GM18519 (cell line): ENCODE measurements at regions not wholly inside any gene's neighbourhood (a gene's known extent, or its start where the extent isn't known, plus 50 kb on each side); places are given as distances from the start of the nearest gene placed in this dataset.

Experiments used
- ATAC-seq: cut with Tn5 transposase; IDR thresholded peaks from one replicate; pipeline ENCODE4 v1.9.1; 2021; ENCODE audit warnings: mild to moderate bottlenecking, moderate library complexity; ENCODE audit not compliant: unreplicated experiment, low FRiP score

DNA sequence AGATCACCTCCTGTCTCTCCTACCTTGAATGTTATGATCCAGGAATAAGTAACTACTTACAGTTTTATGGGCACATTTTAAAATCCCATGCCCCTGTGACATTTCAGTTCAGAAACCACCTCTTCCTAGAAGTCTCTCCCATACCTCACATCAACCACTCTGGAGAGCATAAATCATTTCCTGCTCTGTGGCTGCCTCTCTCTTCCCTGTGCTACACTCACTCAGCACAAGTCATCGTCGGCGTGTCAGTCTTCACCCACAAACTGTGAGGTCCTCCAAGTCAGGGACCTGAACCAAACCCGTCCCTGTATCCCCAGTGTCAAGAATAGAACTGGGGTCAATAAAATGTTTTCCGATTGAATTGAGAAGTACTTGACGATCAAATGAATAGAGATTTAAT lies 863.3 kb downstream of the BCL11B start:
- no peak for ATAC-seq

DNA sequence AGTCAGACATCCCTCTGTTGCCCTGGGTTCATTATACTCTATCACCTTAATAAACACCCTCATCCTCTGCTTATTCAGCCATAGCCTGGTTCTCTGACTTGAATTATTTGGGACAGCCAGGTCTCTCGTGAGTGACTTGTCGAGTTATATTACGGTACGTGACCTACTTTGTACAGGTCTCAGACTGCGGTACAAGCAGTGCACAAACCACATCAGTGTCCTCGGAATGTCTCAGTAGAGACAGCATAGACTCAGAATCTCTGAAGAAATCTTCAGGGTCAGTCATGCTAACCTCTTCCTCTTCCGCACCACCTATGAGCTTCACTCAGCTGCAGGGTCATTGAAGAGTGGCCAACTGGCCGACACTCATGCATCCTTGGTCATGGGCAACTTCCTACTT lies 860.8 kb downstream of the BCL11B start:
- no peak for ATAC-seq

DNA sequence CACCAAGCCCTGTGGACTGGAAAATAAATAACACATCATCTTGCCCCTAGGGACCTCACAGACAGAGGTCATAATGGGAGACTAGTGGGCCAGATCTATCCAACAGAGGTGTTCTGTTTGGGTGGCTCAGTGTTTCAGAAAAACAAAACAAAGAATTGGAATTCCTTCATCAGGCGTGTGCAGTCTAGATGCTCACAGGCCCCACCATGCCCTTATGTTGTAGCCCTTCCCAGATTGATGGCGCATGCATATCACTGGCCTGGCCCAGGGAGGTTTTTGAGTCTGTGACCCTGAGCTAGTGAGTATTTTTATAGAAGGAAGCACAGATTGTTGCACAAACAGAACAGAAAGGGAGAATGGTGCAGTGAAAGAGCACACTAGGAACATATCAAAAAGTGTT lies 859.6 kb downstream of the BCL11B start:
- no peak for ATAC-seq

DNA sequence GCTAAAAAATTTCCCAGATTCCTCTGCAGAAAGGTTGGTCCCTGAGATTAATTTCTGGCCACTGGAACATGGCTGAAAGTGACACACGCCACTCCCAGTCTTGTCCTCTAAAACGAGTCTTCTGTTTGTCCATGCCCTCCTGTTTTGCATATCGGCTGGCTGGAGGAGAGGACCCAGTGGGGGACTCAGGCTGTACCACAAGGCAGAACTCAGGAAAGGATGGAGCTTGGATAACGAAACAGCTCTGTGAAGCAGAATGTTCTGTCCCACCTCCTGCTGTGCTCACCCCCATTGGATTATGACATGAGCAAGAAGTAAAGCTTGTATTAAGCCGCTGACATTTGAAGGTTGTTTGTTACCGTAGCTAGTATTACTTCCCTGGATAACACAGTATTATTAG lies 856.2 kb downstream of the BCL11B start:
- ATAC-seq: no peak

DNA sequence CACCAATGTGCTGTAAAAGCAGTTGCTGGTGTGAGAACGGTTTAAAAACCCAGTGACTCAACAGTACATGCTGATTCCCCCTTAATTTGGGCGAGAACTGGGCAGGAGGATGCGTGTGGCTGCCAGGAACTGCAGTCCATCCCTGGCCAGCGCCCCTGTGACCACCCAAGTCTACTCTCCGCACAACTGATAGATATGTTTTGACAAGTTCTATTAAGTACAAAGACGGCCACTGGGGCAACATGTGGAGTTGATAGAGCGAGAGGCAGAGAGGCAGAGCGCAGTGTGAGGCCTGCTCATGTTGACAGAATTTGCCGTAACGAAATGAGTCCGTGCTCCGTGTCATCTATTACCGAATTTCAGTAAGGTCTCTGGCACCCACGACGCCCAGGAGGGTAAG lies 855.0 kb downstream of the BCL11B start:
- ATAC-seq: no peak

DNA sequence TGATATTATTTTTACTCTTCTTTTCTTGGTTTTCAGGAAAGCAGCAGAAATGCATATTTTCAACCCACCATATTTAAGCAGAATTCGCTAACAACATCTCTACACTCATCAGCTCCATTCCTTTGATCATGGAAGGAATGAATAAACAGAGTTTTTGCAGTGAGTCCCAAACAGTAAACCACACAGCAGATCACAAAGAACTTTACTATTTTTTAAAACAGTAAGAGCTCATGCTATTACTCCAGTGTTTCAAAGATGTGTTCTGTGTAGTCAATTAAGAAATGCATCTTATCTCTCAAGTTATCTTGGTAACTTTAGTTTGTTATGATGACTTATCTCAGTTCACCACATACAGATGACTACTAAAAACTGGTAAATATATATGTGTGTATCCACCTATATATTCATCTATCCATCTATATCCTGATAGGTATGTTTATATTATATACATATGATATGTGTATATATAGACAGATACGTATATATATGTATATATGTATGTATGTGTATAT lies 843.5 kb downstream of the BCL11B start:
- no peak for ATAC-seq

DNA sequence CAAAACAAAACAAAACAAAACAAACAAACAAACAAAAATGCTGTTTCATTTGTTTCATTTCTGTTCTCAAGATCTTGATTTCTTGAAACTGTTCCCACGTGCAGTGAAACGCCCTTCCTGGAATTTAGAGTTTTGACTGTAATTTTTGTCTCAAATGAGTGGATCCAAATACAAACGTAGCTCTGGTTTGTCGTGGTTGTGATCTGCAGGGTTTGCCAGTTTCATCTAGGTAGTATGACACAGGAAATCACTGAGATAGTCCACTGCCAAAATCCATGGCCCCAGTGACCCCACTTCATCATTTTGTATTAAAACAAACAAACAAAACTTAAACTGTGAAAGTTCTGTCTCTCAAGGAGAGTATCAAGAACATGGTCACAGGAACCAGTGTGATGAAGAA lies 838.6 kb downstream of the BCL11B start:
- no peak for ATAC-seq

DNA sequence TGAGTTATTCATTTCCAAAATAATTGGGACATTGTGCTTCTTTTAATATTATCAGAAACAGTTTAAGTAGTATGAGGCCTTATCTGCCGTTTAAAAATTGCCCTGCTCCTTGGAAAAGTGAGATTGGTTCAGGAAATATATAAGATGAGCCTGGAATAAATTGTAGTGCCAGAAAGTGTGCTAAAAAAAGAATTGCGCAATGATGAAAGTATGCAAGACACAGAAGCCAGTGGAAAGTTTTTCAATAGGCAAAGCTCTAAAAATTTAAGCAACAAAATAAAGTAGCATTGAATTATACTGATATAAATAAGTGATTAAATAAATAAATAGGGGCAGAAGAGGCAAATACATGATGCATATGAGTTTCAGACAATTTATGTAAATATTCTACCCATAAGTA lies 834.9 kb downstream of the BCL11B start:
- no peak for ATAC-seq

DNA sequence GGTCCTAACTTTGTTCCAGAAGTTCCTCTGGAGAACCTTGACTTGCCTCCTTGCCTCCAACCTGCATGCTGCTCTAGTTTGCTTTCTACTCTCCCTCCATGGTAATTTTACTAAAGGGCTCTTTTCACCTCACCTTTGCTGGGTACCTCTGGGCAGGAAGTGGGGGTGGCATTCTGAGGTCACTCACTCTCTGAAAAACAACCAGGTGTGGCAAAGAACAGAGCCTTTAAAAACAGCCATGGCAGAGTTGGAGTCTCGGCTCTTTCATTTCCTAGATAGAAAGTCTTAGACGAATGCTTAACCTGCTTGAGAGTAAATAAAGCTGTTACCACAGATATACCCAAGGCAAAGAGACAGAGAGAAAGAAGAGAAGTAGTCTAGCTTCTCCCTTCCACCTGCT lies 827.9 kb downstream of the BCL11B start:
- ATAC-seq: no peak

DNA sequence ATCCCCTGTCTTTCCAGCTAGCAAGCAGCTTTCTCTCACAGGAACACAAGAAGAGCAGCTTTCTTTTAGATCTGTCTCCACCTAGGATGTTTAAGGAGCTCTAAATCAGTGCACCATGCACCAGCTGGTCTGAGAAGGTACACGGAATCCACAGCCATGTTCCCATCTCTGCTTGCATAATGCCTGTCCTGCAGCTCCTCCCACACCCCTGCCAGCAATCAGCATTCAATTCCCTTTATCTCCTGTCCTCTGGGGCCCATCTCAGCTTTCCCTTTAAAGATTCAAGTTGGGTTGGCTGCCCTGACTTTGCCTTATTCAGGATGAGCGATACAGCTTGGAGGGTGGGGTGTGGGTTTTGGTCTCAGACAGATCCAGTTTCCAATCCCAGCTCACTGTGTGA lies 826.3 kb downstream of the BCL11B start:
- no peak for ATAC-seq

DNA sequence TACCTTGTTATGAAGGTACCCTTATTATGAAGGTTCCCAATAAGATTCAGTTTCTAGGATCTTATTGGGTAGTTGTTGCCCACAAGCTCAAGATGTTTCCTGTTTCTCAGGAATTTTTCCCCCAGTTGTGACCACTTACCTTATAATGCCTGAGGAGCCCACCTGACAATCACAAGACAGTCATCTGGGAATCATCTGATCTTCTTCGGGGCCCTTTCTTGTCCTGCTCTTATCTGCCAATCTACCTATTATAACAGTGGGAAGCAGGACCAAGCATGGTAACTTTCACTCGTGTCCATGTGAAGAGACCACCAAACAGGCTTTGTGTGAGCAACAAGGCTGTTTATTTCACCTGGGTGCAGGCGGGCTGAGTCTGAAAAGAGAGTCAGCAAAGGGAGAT lies 825.5 kb downstream of the BCL11B start:
- ATAC-seq: no peak

DNA sequence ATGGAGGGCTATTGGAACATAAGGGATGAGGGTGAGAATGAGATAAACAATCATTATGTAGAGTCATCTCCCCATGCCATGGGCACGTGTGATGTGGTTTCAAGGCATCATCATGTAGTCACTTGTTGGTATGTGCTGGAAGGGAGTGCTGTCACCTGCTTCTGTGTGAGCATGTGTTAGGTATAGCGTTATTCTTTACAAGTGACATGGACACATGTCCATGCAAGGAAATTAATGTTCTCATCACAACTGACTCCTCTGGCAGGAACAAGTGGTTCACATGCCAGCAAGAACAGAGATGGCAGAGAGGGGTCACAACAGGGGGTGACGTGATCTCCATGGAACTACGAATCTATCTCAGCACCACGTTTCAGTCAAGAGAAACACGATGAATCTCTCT lies 815.8 kb downstream of the BCL11B start:
- no peak for ATAC-seq

DNA sequence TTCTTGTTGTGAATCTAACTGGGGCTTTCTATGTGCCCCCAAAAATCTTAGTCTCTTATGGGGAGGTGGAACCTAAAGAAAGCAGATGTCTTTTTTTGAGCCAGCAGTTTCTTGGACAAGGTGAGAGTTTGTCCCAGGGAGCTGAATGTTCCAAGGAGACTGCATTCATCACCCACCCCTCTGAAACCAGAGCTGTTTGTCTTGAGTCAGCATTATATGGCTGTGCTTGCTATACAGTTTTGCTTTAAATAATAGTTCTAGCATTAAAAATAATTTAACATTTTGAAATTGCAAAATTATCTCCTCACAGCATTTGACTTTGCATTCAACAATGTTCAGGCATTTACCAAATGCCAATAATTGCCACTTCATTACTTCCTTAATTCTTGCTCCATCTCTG lies 813.3 kb downstream of the BCL11B start:
- no peak for ATAC-seq

DNA sequence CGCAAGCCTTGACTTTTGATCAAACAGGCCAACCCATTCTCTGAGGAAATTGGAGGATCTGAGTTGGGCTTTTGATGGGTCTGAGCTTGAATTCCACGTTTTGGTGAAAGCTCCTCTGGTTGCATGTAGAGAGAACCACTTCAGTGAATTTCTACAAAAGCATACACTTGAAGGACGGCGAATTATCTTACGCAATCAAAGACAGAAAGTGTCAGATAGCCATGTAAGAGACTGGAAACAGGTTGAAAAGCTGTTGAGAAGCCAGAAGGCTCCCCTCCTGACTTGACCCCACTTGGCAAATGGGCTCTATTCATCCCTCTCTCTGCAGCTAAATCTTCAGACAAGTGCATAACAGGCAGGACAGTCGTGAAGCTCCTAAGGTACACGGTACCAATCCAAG lies 809.1 kb downstream of the BCL11B start:
- no peak for ATAC-seq

DNA sequence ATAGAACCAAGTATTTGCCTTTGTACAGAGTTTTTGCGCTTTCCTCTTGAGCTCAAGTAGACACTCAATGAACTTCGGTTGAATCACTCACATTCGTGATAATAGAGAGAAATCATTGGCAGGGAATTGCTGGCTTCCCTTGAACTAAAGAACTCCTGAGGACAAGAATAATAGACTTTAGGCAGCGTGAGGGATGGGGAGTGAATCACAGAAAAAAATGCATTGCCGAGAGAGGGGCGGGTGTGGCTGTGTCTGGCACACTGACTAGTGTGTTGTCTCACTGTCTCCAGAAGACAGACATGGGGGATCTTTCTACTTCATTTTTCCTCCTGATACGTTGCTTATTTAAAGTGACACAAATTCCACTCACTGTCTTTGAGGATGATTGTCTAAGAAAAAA lies 805.2 kb downstream of the BCL11B start:
- ATAC-seq: no peak

DNA sequence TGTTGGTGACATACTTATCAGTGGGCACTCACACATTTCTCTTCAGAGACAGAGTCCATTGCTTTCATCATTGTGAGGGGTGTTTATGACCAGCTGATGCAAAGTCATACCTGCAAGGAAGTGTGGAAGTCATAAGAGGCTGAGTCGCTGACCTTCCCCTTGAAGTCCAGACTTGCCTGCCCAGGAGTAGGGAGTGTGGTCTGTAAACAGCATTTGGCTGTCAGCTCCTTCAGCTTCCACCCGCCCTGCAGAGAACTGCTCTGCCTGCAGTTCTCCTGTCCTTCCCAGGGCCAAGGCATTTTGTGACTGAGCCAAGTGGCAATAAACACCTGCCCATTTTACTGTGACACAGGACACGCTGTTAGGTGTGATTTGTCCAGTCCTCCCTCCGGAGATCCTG lies 801.3 kb downstream of the BCL11B start:
- no peak for ATAC-seq

DNA sequence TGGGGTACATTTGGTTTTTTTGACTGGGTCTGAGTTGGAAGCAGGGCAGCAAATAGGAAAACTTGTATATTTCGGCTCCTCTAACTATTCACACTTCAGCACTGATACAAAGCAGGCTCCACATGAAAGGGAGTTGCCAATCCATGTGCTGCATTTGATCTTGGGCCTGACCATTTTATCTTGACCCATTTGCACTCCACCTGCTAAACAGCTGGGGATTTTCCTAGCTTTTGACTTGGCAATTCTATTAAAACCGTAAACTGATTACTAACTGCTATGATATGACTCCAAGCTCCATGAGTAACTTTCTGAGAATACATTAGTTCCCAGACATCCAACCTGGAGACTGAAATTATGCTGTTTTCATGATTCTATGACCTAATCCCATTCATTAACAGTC lies 797.1 kb downstream of the BCL11B start:
- no peak for ATAC-seq

DNA sequence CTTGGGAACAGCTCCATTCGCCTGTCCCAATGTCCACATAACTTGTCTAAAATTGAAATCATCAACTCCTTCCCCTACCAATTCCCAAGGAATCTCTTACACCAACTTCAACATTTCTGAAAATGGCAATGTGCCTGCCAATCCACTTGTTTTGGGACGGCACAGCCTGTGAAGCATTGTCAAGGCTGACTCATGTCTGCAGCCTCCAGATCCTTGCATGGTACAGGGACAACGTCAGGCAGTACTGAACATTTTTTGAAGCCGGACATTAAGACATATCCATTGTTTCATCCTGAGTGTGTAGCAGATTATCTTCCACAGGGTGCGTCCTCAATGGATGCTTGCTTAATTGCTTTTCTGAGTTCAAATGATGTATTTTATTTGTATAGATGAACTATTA lies 794.1 kb downstream of the BCL11B start:
- no peak for ATAC-seq

DNA sequence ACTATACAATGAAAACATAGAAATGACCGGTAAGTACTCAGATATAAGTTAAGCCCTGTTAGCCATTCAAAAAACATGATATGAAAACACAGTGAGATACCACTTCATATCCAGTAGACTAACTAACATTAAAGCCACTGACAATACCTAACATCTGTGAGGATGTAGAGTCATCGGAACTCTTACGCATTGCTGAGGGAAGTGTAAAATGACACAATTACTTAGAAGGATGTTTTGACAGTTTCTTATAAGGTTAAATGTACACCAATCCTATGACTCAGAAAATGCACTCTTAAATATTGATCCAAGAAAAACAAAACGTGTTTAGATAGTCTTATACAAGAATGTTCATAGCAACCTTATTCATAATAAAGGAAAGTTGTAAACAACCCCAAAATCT lies 782.9 kb downstream of the BCL11B start:
- no peak for ATAC-seq

DNA sequence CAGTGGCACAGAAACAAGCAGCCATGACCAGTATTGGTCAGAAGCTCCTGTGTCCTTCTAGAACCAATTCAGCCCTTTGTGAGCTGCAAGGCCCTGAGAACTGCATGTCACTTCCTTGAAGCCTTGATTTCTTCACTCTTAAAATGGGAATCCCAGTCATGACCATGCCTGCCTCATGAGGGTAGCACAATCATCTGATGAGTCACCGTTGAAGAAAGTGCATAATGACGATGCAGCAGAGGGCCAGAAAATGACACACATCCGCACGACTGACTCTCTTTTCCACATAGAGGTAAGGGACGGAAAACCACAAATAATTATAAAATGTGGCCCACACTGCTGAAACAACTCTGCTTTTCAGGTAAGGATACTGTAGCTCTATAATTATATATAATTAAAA lies 777.4 kb downstream of the BCL11B start:
- no peak for ATAC-seq

DNA sequence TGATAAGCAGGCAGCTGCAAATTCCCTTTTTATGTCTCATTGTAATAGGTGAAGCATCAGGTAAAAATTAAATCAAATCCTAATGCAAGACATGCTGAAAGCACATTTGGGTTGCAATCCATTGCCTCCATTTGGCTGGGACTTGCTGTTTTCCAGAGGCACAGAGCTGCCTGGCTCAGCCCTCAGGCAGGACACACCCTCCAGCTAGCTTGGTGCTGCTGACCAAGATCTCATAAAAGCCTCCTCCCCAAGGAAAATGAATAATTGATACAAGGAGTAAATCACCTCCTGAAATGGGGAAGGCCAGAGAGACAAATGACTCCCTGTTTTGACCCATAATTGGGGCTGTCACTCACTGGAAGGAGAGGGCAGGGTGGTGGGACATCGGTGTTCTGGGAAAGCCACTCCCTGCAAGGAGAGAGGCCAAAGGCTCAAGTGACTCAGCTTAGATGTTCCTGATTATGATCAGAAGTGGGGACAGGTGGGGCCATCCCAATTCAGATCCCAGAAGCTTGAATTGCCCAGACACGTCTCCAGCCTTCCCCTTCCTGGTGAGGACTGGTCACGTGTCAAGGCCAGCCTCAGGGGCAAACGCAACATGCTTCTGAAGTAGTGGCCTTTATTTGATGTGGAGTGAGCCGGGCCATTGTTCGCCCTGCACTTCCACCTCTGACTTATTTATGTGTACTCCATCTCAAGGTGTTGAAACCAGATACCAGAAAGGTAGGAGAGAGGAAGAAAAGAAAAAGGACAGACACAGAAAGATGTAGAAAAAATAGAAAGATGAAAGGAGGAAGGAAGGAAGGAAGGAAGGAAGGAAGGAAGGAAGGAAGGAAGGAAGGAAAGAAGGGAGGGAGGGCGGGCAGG lies 773.7 kb downstream of the BCL11B start:
- ATAC-seq: no peak

DNA sequence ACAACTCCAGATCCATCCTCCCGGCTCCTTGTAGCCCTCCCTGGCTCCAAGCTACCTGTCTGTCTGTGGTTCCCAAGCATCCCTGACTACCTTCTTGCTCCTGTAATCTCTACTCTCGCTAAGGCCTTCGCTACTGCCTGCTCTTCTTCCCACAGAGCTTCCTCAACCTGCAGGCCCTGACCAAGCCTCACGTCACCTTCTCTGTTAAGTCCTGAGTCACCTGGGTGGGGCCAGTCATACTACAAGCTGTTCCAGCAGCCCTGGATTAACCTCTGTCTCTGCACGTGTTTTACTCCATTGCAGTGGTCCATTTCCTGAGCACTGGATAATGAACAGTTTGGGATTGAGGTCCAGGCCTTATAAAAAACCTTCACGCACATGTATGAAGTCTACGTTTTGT lies 770.7 kb downstream of the BCL11B start:
- no peak for ATAC-seq

DNA sequence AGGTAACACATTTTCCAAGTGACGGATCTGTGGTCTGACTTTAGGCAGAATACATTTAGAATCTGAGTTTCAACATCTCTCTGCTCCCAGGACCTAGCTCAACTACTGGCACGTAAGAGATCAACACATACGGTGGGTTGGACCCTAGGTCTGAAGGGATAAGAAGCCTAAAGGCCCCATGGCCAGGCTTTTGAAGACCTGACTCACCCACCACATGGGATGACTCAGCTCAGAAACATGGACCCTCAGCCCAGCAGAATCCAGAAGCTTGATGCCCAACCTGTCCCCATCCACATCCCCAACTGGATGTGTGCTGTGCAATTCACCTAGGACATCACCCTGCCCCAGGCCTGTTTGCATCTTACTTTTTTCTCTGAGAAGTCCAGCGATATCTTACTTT lies 770.2 kb downstream of the BCL11B start:
- ATAC-seq: no peak
